ENCODE measurements at regions not wholly inside any gene's neighbourhood (a gene's known extent, or its start where the extent isn't known, plus 50 kb on each side); places are given as distances from the start of the nearest gene placed in this dataset.

- TF ChIP-seq CTCF (IDR thresholded peaks at IDR 0.05): no peak
- no peak overlapping the region for H3K4me3 ChIP-seq
- no peaks in the 10 kb centered on the region for H3K4me1 ChIP-seq (ENCODE audit: low read depth)
- intact Hi-C loops (cut with DNase I, micrococcal nuclease): no loop called here
- DNase-seq (no peak), ATAC-seq (no peak)
- no peaks in the 10 kb centered on the region for H3K9me3 ChIP-seq
- H3K36me3 ChIP-seq (ENCODE audit: low read depth): no peaks in the 10 kb centered on the region
Observed at GRCh38 chr2:130261099-130261498, 62.9 kb upstream of the TUBA3E start.

GRCh38 chr2:130259594-130259993 lies 61.4 kb upstream of the TUBA3E start:
- no peak overlapping the region for H3K4me3 ChIP-seq
- intact Hi-C loops (cut with DNase I, micrococcal nuclease): no loop called here
- DNase-seq (no peak), ATAC-seq (no peak)
- H3K9me3 ChIP-seq: no peaks in the 10 kb centered on the region
- no peaks in the 10 kb centered on the region for H3K36me3 ChIP-seq (ENCODE audit: low read depth)
- no peaks in the 10 kb centered on the region for H3K4me1 ChIP-seq (ENCODE audit: low read depth)
- TF ChIP-seq CTCF (IDR thresholded peaks at IDR 0.05): no peak

- no peak overlapping the region for H3K4me3 ChIP-seq
- no peak for TF ChIP-seq CTCF (IDR thresholded peaks at IDR 0.05)
- intact Hi-C loops (cut with DNase I, micrococcal nuclease): no loop called here
- H3K9me3 ChIP-seq: no peaks in the 10 kb centered on the region
- H3K36me3 ChIP-seq (ENCODE audit: low read depth): no peaks in the 10 kb centered on the region
- DNase-seq (no peak), ATAC-seq (no peak)
- no peaks in the 10 kb centered on the region for H3K4me1 ChIP-seq (ENCODE audit: low read depth)
Observed at GRCh38 chr2:130258356-130258755, 60.1 kb upstream of the TUBA3E start.

- peak; percentile 90 for ATAC-seq
- no peaks in the 10 kb centered on the region for H3K4me1 ChIP-seq (ENCODE audit: low read depth)
- H3K4me3 ChIP-seq: no peak overlapping the region
- no peak for TF ChIP-seq CTCF (IDR thresholded peaks at IDR 0.05)
- H3K9me3 ChIP-seq: no peaks in the 10 kb centered on the region
- intact Hi-C loops (cut with DNase I, micrococcal nuclease): no loop called here
- no peaks in the 10 kb centered on the region for H3K36me3 ChIP-seq (ENCODE audit: low read depth)
- peak; percentile 58 to 70 (median 63) for DNase-seq
Observed at GRCh38 chr2:130252880-130253645, 54.8 kb upstream of the TUBA3E start.

- H3K4me1 ChIP-seq (ENCODE audit: low read depth): no peaks in the 10 kb centered on the region
- ATAC-seq: peak; percentile 67
- peak in 2 of 3 donors; percentile 34 to 51 for DNase-seq
- no peak for TF ChIP-seq CTCF (IDR thresholded peaks at IDR 0.05)
- intact Hi-C loops (cut with DNase I, micrococcal nuclease): no loop called here
- no peaks in the 10 kb centered on the region for H3K36me3 ChIP-seq (ENCODE audit: low read depth)
- H3K9me3 ChIP-seq: no peaks in the 10 kb centered on the region
- no peak overlapping the region for H3K4me3 ChIP-seq
Observed at GRCh38 chr2:130251873-130252620, 53.8 kb upstream of the TUBA3E start.
